ENCODE measurements at regions not wholly inside any gene's neighbourhood (a gene's known extent, or its start where the extent isn't known, plus 50 kb on each side); places are given as distances from the start of the nearest gene placed in this dataset.

- no peak overlapping the region for H3K4me3 ChIP-seq (replicated peaks in 1 of 3; ENCODE audit: insufficient read depth in 1 of 3, low read depth in 1 of 3, low read length in 3 of 3)
- no peaks in the 10 kb centered on the region for H3K4me1 ChIP-seq (ENCODE audit: control insufficient read depth, extremely low read depth, insufficient read depth, low read length)
- H3K79me2 ChIP-seq (ENCODE audit: control insufficient read depth, insufficient read depth, low read length), result no peaks in the 10 kb centered on the region
- TF ChIP-seq MYC (IDR thresholded peaks at IDR 0.05; ENCODE audit: low read depth, low read length) (no peak), POLR2AphosphoS5 (IDR thresholded peaks at IDR 0.05; ENCODE audit: insufficient read depth, low read depth, low read length) (no peak), EZH2 (IDR thresholded peaks at IDR 0.05; ENCODE audit: borderline replicate concordance, low read depth, low read length, severe bottlenecking) (no peak), FOS (IDR thresholded peaks at IDR 0.05; ENCODE audit: borderline replicate concordance, insufficient read depth, low read length) (no peak), GATA2 (IDR thresholded peaks at IDR 0.05; ENCODE audit: insufficient read depth, insufficient read length, low read depth, low read length) (no peak), JUN (IDR thresholded peaks at IDR 0.05; ENCODE audit: borderline replicate concordance, insufficient read depth, insufficient read length, low read depth) (no peak)
- H3K27me3 ChIP-seq (ENCODE audit: control insufficient read depth in 2 of 2, insufficient read depth in 2 of 2, low read length in 2 of 2), result no peaks in the 10 kb centered on the region
- no peaks in the 10 kb centered on the region for H3K9me1 ChIP-seq (replicated peaks; ENCODE audit: control insufficient read depth, extremely low read depth, insufficient read depth, low read length)
- intact Hi-C loops (cut with micrococcal nuclease), result no loop called here
- no peak overlapping the region for H3K9ac ChIP-seq (replicated peaks; ENCODE audit: extremely low read depth, insufficient read depth, low read length)
- no TSS peak for BruUV-seq (replicated peaks)
- no peaks in the 10 kb centered on the region for H3K9me3 ChIP-seq (replicated peaks; ENCODE audit: control insufficient read depth, insufficient read depth, low read length)
- ChIA-PET POLR2A (no interaction called here), CTCF (no interaction called here)
- dilution Hi-C loops (cut with MboI; ENCODE audit: extremely low pct_ligation_motif_present, low sequenced_read_pairs), result no loop called here
- no peaks in the 10 kb centered on the region for H4K20me1 ChIP-seq (replicated peaks; ENCODE audit: control insufficient read depth, extremely low read depth, insufficient read depth, low read length)
- H3K4me2 ChIP-seq (ENCODE audit: insufficient read depth, low read length), result no peak overlapping the region
- H3K36me3 ChIP-seq (ENCODE audit: control insufficient read depth in 2 of 2, extremely low read depth in 1 of 2, insufficient read depth in 2 of 2, low read length in 2 of 2), result no peaks in the 10 kb centered on the region
- H2AFZ ChIP-seq (ENCODE audit: low read depth, low read length), result no peak overlapping the region
- no peak overlapping the region for H3K27ac ChIP-seq (ENCODE audit: insufficient read depth, low read depth, low read length)
- FAIRE-seq, result no peak
- DNase-seq (ENCODE audit: low read depth, low spot score), result no peak
Measured at GRCh38 chr5:174522480-174523260, 201.7 kb upstream of the MSX2 start.

- ChIA-PET POLR2A (no interaction called here), CTCF (no interaction called here)
- intact Hi-C loops (cut with micrococcal nuclease), result no loop called here
- Histone ChIP-seq H3K9me1 (replicated peaks; ENCODE audit: control insufficient read depth, extremely low read depth, insufficient read depth, low read length) (no peaks in the 10 kb centered on the region), H3K4me1 (ENCODE audit: control insufficient read depth, extremely low read depth, insufficient read depth, low read length) (no peaks in the 10 kb centered on the region), H3K27me3 (ENCODE audit: control insufficient read depth in 2 of 2, insufficient read depth in 2 of 2, low read length in 2 of 2) (no peaks in the 10 kb centered on the region), H2AFZ (ENCODE audit: low read depth, low read length) (no peak overlapping the region), H4K20me1 (replicated peaks; ENCODE audit: control insufficient read depth, extremely low read depth, insufficient read depth, low read length) (no peaks in the 10 kb centered on the region), H3K9ac (replicated peaks; ENCODE audit: extremely low read depth, insufficient read depth, low read length) (no peak overlapping the region), H3K27ac (ENCODE audit: insufficient read depth, low read depth, low read length) (no peak overlapping the region), H3K36me3 (ENCODE audit: control insufficient read depth in 2 of 2, extremely low read depth in 1 of 2, insufficient read depth in 2 of 2, low read length in 2 of 2) (no peaks in the 10 kb centered on the region), H3K4me3 (replicated peaks in 1 of 3; ENCODE audit: insufficient read depth in 1 of 3, low read depth in 1 of 3, low read length in 3 of 3) (no peak overlapping the region), H3K9me3 (replicated peaks; ENCODE audit: control insufficient read depth, insufficient read depth, low read length) (no peaks in the 10 kb centered on the region), H3K4me2 (ENCODE audit: insufficient read depth, low read length) (no peak overlapping the region), H3K79me2 (ENCODE audit: control insufficient read depth, insufficient read depth, low read length) (no peaks in the 10 kb centered on the region)
- no peak for DNase-seq (ENCODE audit: low read depth, low spot score)
- dilution Hi-C loops (cut with MboI; ENCODE audit: extremely low pct_ligation_motif_present, low sequenced_read_pairs), result no loop called here
- no TSS peak for BruUV-seq (replicated peaks)
- TF ChIP-seq GATA2 (IDR thresholded peaks at IDR 0.05; ENCODE audit: insufficient read depth, insufficient read length, low read depth, low read length) (no peak), FOS (IDR thresholded peaks at IDR 0.05; ENCODE audit: borderline replicate concordance, insufficient read depth, low read length) (no peak), CTCF (IDR thresholded peaks at IDR 0.05; ENCODE audit: extremely low read depth in 1 of 2, insufficient read depth in 1 of 2, low read depth in 1 of 2, low read length in 2 of 2) (no peak), JUN (IDR thresholded peaks at IDR 0.05; ENCODE audit: borderline replicate concordance, insufficient read depth, insufficient read length, low read depth) (no peak), MYC (IDR thresholded peaks at IDR 0.05; ENCODE audit: low read depth, low read length) (no peak), POLR2A (IDR thresholded peaks at IDR 0.05; ENCODE audit: low read depth, low read length) (no peak), MAX (IDR thresholded peaks at IDR 0.05; ENCODE audit: insufficient read depth, insufficient read length) (no peak), EZH2 (IDR thresholded peaks at IDR 0.05; ENCODE audit: borderline replicate concordance, low read depth, low read length, severe bottlenecking) (no peak), POLR2AphosphoS5 (IDR thresholded peaks at IDR 0.05; ENCODE audit: insufficient read depth, low read depth, low read length) (no peak)
- no peak for FAIRE-seq
Measured at GRCh38 chr5:174523311-174524071, 200.9 kb upstream of the MSX2 start.
